ENCODE measurements at regions not wholly inside any gene's neighbourhood (a gene's known extent, or its start where the extent isn't known, plus 50 kb on each side); places are given as distances from the start of the nearest gene placed in this dataset.

DNA sequence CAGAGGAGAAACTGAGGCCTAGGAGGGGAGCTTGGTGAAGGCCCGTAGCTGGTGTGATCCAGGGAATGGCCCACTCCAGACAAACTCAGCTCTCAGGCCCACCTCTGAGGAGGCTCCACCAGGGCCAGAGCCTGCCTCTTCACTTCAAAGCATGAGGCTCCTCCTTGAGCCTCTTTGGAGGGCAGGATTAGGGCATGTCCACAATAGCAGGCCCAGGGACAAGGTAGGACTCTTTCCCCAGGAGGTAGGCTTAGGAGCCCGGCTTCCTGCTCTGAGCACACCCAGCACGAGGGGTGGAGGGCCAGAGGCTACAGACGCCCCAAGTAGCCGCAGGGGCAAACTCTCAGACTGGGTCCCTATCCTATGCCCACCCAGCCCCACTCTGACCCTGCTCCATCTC lies 164.6 kb upstream of the ZMIZ1 start:
- no peaks in the 10 kb centered on the region for H3K9me3 ChIP-seq (ENCODE audit: low read length)
- H2AFZ ChIP-seq (ENCODE audit: low read length) = no peak overlapping the region
- H3K27me3 ChIP-seq (ENCODE audit: insufficient read depth, low read length) = no peaks in the 10 kb centered on the region
- H4K20me1 ChIP-seq (ENCODE audit: insufficient read depth, low read length) = no peaks in the 10 kb centered on the region
- no peaks in the 10 kb centered on the region for H3K9me2 ChIP-seq (ENCODE audit: low read depth, low read length)
- H3K9ac ChIP-seq (ENCODE audit: low read length) = no peak overlapping the region
- no peaks in the 10 kb centered on the region for H3K36me3 ChIP-seq (ENCODE audit: insufficient read depth, low read length)
- no peaks in the 10 kb centered on the region for H3F3A ChIP-seq (ENCODE audit: insufficient read depth, low read length)
- no peaks in the 10 kb centered on the region for H3K4me1 ChIP-seq (ENCODE audit: insufficient read depth, low read length, severe bottlenecking)
- no peaks in the 10 kb centered on the region for H3K79me2 ChIP-seq (ENCODE audit: insufficient read depth, low read length)
- H3K4me2 ChIP-seq (ENCODE audit: low read length) = no peak overlapping the region
- H3K4me3 ChIP-seq (ENCODE audit: low read depth, low read length, poor library complexity, severe bottlenecking) = no peak overlapping the region
- TF ChIP-seq, protein P1, sequence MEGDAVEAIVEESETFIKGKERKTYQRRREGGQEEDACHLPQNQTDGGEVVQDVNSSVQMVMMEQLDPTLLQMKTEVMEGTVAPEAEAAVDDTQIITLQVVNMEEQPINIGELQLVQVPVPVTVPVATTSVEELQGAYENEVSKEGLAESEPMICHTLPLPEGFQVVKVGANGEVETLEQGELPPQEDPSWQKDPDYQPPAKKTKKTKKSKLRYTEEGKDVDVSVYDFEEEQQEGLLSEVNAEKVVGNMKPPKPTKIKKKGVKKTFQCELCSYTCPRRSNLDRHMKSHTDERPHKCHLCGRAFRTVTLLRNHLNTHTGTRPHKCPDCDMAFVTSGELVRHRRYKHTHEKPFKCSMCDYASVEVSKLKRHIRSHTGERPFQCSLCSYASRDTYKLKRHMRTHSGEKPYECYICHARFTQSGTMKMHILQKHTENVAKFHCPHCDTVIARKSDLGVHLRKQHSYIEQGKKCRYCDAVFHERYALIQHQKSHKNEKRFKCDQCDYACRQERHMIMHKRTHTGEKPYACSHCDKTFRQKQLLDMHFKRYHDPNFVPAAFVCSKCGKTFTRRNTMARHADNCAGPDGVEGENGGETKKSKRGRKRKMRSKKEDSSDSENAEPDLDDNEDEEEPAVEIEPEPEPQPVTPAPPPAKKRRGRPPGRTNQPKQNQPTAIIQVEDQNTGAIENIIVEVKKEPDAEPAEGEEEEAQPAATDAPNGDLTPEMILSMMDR (IDR thresholded peaks at IDR 0.05; ENCODE audit: low read length) = no peak
- no peak for TF ChIP-seq EZH2 (IDR thresholded peaks at IDR 0.05; ENCODE audit: borderline replicate concordance, low read length)
- no peak overlapping the region for H3K27ac ChIP-seq (ENCODE audit: low read depth, low read length, poor library complexity, severe bottlenecking)

DNA sequence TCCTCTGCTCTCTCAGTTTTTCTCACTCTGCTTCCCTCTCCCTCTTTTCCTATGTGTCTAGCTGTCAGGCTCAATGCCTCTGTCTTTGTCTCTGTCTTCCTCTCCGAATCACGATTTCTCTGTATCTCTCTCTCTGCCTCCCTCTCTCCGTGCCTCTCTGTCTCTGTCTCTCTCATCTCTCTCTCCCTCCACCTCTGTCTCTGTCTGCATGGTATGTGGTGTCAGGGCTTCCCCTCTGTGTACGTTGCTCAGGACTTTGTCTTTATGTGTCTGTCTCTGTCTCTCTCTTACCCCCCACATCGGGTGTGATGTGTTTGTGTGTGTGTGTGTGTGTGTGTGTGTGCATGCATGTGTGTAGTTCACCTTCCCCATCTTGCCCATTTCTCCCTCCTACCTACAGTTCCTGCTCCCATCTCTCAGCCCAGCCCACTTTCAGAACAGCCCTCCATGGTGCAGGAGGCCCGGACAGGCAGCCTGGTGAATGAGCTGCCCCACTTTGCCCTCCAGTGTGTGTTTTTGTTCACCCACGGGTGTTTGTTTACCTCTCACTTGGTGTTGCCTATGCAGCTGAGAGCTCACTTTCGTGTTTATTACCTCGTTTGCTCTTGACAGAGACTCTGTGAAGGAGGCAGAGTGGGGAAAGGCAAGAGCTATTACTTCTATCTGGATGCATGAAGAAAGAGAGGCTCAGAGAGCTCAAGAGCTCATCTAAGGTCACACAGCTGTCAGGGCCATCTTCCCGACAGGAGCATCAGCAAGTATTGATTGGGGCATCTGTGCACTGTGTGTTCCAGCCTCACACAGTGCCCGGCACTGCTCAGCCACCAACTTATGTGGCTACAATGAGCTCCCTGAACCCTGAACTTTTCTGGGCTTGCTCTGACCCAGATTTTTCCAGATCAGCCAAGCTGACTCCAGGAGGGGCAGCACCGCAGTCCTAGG lies 163.5 kb upstream of the ZMIZ1 start:
- Histone ChIP-seq H3K27ac (ENCODE audit: low read depth, low read length, poor library complexity, severe bottlenecking) (no peak overlapping the region), H3K36me3 (ENCODE audit: insufficient read depth, low read length) (no peaks in the 10 kb centered on the region), H3F3A (ENCODE audit: insufficient read depth, low read length) (no peaks in the 10 kb centered on the region), H3K79me2 (ENCODE audit: insufficient read depth, low read length) (no peaks in the 10 kb centered on the region), H4K20me1 (ENCODE audit: insufficient read depth, low read length) (no peaks in the 10 kb centered on the region), H3K4me2 (ENCODE audit: low read length) (no peak overlapping the region), H3K4me1 (ENCODE audit: insufficient read depth, low read length, severe bottlenecking) (no peaks in the 10 kb centered on the region), H3K27me3 (ENCODE audit: insufficient read depth, low read length) (no peaks in the 10 kb centered on the region), H2AFZ (ENCODE audit: low read length) (no peak overlapping the region), H3K9me3 (ENCODE audit: low read length) (no peaks in the 10 kb centered on the region), H3K4me3 (ENCODE audit: low read depth, low read length, poor library complexity, severe bottlenecking) (no peak overlapping the region), H3K9ac (ENCODE audit: low read length) (no peak overlapping the region), H3K9me2 (ENCODE audit: low read depth, low read length) (no peaks in the 10 kb centered on the region)
- TF ChIP-seq, protein P1 (IDR thresholded peaks at IDR 0.05; ENCODE audit: low read length) = no peak
- no peak for TF ChIP-seq EZH2 (IDR thresholded peaks at IDR 0.05; ENCODE audit: borderline replicate concordance, low read length)

DNA sequence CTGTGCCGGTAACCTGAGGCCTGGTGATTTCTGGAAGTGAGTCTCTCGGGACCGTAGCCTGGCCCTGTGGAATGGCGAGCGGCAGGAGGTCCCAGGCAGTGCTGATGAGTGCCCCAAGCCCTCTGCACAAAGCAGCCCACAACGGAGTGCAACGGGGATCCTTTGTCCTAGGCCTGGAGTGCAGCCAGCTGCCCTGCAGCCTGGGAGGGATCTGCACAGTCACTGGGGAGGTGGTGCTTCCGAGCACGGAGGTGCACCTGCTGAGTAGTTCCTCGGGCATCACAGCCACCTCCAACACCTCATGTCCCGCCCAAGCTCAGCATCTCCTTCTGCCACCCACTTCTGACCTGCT lies 162.8 kb upstream of the ZMIZ1 start:
- Histone ChIP-seq H3K9me3 (ENCODE audit: low read length) (no peaks in the 10 kb centered on the region), H3K36me3 (ENCODE audit: insufficient read depth, low read length) (no peaks in the 10 kb centered on the region), H3K9ac (ENCODE audit: low read length) (no peak overlapping the region), H3K4me2 (ENCODE audit: low read length) (no peak overlapping the region), H3K4me3 (ENCODE audit: low read depth, low read length, poor library complexity, severe bottlenecking) (no peak overlapping the region), H3K9me2 (ENCODE audit: low read depth, low read length) (no peaks in the 10 kb centered on the region), H3K79me2 (ENCODE audit: insufficient read depth, low read length) (no peaks in the 10 kb centered on the region), H3K27me3 (ENCODE audit: insufficient read depth, low read length) (no peaks in the 10 kb centered on the region), H3K4me1 (ENCODE audit: insufficient read depth, low read length, severe bottlenecking) (no peaks in the 10 kb centered on the region), H3K27ac (ENCODE audit: low read depth, low read length, poor library complexity, severe bottlenecking) (no peak overlapping the region), H3F3A (ENCODE audit: insufficient read depth, low read length) (no peaks in the 10 kb centered on the region), H2AFZ (ENCODE audit: low read length) (no peak overlapping the region), H4K20me1 (ENCODE audit: insufficient read depth, low read length) (no peaks in the 10 kb centered on the region)
- no peak for TF ChIP-seq EZH2 (IDR thresholded peaks at IDR 0.05; ENCODE audit: borderline replicate concordance, low read length)
- TF ChIP-seq, protein P1 (IDR thresholded peaks at IDR 0.05; ENCODE audit: low read length) = no peak
